ENCODE measurements at regions not wholly inside any gene's neighbourhood (a gene's known extent, or its start where the extent isn't known, plus 50 kb on each side); places are given as distances from the start of the nearest gene placed in this dataset.

GRCh38 chr14:53278602-53279506 is 125.7 kb upstream of the DDHD1 start (continued):
- peak; percentile 79 for TF ChIP-seq HINFP (tag; conservative IDR thresholded peaks at IDR 0.05; ENCODE audit: low read depth)
- TF ChIP-seq NFIC (IDR thresholded peaks at IDR 0.05): peak; percentile 60
- peak; percentile 39; the same call in 1 of the 2 replicates for TF ChIP-seq SOX6 (IDR thresholded peaks at IDR 0.05)
- TF ChIP-seq THRB (CRISPR knock-in tag; conservative IDR thresholded peaks at IDR 0.05): 0 out of 2 replicates have a peak, but pooled peaks have one; percentile 21
- TF ChIP-seq HDAC2 (IDR thresholded peaks at IDR 0.05): no peak
- no peak for TF ChIP-seq NR2C2 (CRISPR knock-in tag; IDR thresholded peaks at IDR 0.05)
- peak; percentile 69; the same call in 1 of the 2 replicates for TF ChIP-seq NR2C2 (tag; IDR thresholded peaks at IDR 0.05)
- TF ChIP-seq ATF1 (CRISPR knock-in tag; IDR thresholded peaks at IDR 0.05): no peak
- TF ChIP-seq ATF1 (tag; IDR thresholded peaks at IDR 0.05): 0 out of 2 replicates have a peak, but pooled peaks have one; percentile 27
- TF ChIP-seq AFF1 (IDR thresholded peaks at IDR 0.05; ENCODE audit: low read depth in 1 of 2, partially characterized antibody in 2 of 2): no peak
- TF ChIP-seq SMAD3 (CRISPR knock-in tag; conservative IDR thresholded peaks at IDR 0.05): peak; percentile 92
- peak; percentile 93 for TF ChIP-seq ZNF584 (CRISPR knock-in tag; IDR thresholded peaks at IDR 0.05; ENCODE audit: low read depth)
- TF ChIP-seq POLR2B (IDR thresholded peaks at IDR 0.05; ENCODE audit: low read depth, partially characterized antibody): no peak
- TF ChIP-seq ZNF239 (CRISPR knock-in tag; IDR thresholded peaks at IDR 0.05): peak; percentile 71
- TF ChIP-seq STAT5B (CRISPR knock-in tag; IDR thresholded peaks at IDR 0.05): no peak
- TF ChIP-seq HNRNPL (IDR thresholded peaks at IDR 0.05; ENCODE audit: low read depth, low read length): no peak
- TF ChIP-seq NFXL1 (CRISPR knock-in tag; IDR thresholded peaks at IDR 0.05): peak; percentile 77
- no peak for TF ChIP-seq NELFE (IDR thresholded peaks at IDR 0.05; ENCODE audit: insufficient read depth, insufficient read length)
